ENCODE measurements at regions not wholly inside any gene's neighbourhood (a gene's known extent, or its start where the extent isn't known, plus 50 kb on each side); places are given as distances from the start of the nearest gene placed in this dataset.

DNA sequence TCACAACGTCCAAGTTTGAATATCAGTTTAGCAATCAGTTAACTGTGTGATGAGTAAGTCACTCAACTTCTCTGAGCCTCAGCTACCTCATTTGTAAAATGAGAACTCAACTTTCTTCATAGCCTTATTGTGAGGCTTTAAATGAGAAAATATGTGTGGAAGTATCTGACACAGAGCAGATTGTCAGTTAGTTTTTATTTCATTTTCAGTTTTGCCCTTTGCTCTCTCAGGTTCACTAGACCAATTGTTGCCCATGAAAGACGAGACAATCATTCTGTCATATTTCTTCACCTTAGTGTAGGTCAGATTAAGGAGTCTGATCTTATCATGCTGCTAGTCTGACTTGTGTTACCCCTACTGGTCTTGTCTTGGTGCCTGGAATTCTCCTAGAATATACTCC, 232.8 kb upstream of the PTBP2 start (continued):
- TF ChIP-seq U2AF1 (optimal IDR thresholded peaks at IDR 0.05; ENCODE audit: low read depth, low read length), result no peak

DNA sequence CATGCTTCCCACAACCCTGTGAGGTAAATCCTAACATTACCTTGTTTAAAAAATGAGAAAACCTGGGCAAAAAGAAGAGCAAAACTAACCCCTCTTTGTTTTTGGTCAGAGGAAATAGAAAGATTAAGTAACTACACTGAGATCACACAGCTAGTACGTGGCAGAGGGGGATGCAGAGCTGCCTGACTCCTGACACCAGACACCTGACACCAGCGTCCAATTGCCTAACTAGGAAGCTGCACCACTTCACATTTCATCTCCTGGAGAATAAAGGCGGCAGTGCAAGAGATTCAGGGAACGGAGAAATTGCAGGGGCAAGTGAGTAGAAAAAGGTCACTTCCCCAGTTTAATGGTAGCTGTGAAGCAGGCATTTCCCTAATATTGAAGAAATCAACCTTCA, 229.3 kb upstream of the PTBP2 start:
- Histone ChIP-seq H3K9me3 (ENCODE audit: low read length) (no peaks in the 10 kb centered on the region), H3K4me1 (ENCODE audit: insufficient read depth, low read length) (no peaks in the 10 kb centered on the region; the same call in 1 of the 2 replicates), H3K27ac (ENCODE audit: extremely low read length, insufficient read depth, low read length) (no peak overlapping the region), H3K4me2 (ENCODE audit: low read depth, low read length) (no peak overlapping the region), H3K4me3 (replicated peaks in 1 of 3; ENCODE audit: insufficient read depth in 1 of 3, low read depth in 2 of 3, low read length in 3 of 3) (no peak overlapping the region), H3K27me3 (ENCODE audit: control insufficient read depth in 1 of 2, insufficient read depth in 2 of 2, low read length in 2 of 2) (no peaks in the 10 kb centered on the region; a peak in 1 of 5 replicates), H3K79me2 (ENCODE audit: insufficient read depth, low read length) (no peaks in the 10 kb centered on the region), H4K20me1 (ENCODE audit: insufficient read depth, low read length) (no peaks in the 10 kb centered on the region), H2AFZ (ENCODE audit: low read length) (peak overlapping the region; percentile 23), H3K36me3 (replicated peaks in 1 of 2; ENCODE audit: control insufficient read depth in 1 of 2, insufficient read depth in 2 of 2, low read length in 2 of 2) (no peaks in the 10 kb centered on the region), H3K9ac (ENCODE audit: insufficient read depth, low read depth, low read length) (no peak overlapping the region)
- intact Hi-C loops (cut with micrococcal nuclease; ENCODE audit: unreplicated experiment), result no loop called here
- ChIA-PET POLR2A (no interaction called here), CTCF (ENCODE audit: low intra/inter-chr PET ratio, low total read pairs) (no interaction called here)
- FAIRE-seq (no peak), ATAC-seq (peak; percentile 49; the same call in 1 of the 3 replicates), DNase-seq (ENCODE audit: low spot score) (no peak)
- no TSS peak for BruUV-seq (replicated peaks)
- WGBS (ENCODE audit: low lambda C conversion rate), result 8% methylated on average over 4 of the region's 4 CpGs
- in situ Hi-C loops (cut with HindIII; ENCODE audit: extremely low pct_ligation_motif_present, low pct_unique_long_range_greater_than_20kb), result no loop called here
- TF ChIP-seq TBX3 (IDR thresholded peaks at IDR 0.05; ENCODE audit: borderline replicate concordance) (no peak), SALL2 (CRISPR knock-in tag; IDR thresholded peaks at IDR 0.05) (no peak), EED (CRISPR knock-in tag; IDR thresholded peaks at IDR 0.05) (no peak), ZNF761 (CRISPR knock-in tag; conservative IDR thresholded peaks at IDR 0.05) (no peak), GATAD1 (CRISPR knock-in tag; IDR thresholded peaks at IDR 0.05) (no peak), ZBTB1 (CRISPR knock-in tag; IDR thresholded peaks at IDR 0.05; ENCODE audit: borderline replicate concordance) (no peak), MED8 (CRISPR knock-in tag; IDR thresholded peaks at IDR 0.05; ENCODE audit: insufficient replicate concordance) (no peak), FOXJ3 (CRISPR knock-in tag; IDR thresholded peaks at IDR 0.05; ENCODE audit: borderline replicate concordance) (no peak), ZNF33A (CRISPR knock-in tag; IDR thresholded peaks at IDR 0.05; ENCODE audit: borderline replicate concordance) (no peak), NR3C1 (CRISPR knock-in tag; IDR thresholded peaks at IDR 0.05) (no peak)
- TF ChIP-seq, protein P1, sequence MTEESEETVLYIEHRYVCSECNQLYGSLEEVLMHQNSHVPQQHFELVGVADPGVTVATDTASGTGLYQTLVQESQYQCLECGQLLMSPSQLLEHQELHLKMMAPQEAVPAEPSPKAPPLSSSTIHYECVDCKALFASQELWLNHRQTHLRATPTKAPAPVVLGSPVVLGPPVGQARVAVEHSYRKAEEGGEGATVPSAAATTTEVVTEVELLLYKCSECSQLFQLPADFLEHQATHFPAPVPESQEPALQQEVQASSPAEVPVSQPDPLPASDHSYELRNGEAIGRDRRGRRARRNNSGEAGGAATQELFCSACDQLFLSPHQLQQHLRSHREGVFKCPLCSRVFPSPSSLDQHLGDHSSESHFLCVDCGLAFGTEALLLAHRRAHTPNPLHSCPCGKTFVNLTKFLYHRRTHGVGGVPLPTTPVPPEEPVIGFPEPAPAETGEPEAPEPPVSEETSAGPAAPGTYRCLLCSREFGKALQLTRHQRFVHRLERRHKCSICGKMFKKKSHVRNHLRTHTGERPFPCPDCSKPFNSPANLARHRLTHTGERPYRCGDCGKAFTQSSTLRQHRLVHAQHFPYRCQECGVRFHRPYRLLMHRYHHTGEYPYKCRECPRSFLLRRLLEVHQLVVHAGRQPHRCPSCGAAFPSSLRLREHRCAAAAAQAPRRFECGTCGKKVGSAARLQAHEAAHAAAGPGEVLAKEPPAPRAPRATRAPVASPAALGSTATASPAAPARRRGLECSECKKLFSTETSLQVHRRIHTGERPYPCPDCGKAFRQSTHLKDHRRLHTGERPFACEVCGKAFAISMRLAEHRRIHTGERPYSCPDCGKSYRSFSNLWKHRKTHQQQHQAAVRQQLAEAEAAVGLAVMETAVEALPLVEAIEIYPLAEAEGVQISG (CRISPR knock-in tag; IDR thresholded peaks at IDR 0.05), result no peak
- TF ChIP-seq, protein P2, sequence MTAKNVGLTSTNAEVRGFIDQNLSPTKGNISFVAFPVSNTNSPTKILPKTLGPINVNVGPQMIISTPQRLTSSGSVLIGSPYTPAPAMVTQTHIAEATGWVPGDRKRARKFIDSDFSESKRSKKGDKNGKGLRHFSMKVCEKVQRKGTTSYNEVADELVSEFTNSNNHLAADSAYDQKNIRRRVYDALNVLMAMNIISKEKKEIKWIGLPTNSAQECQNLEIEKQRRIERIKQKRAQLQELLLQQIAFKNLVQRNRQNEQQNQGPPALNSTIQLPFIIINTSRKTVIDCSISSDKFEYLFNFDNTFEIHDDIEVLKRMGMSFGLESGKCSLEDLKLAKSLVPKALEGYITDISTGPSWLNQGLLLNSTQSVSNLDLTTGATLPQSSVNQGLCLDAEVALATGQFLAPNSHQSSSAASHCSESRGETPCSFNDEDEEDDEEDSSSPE (CRISPR knock-in tag; IDR thresholded peaks at IDR 0.05), result no peak
- TF ChIP-seq, protein P3, sequence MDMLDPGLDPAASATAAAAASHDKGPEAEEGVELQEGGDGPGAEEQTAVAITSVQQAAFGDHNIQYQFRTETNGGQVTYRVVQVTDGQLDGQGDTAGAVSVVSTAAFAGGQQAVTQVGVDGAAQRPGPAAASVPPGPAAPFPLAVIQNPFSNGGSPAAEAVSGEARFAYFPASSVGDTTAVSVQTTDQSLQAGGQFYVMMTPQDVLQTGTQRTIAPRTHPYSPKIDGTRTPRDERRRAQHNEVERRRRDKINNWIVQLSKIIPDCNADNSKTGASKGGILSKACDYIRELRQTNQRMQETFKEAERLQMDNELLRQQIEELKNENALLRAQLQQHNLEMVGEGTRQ (IDR thresholded peaks at IDR 0.05; ENCODE audit: low read depth, low read length), result no peak
- TF ChIP-seq, protein P3 (CRISPR knock-in tag; IDR thresholded peaks at IDR 0.05; ENCODE audit: borderline replicate concordance), result no peak
- TF ChIP-seq, protein P4, sequence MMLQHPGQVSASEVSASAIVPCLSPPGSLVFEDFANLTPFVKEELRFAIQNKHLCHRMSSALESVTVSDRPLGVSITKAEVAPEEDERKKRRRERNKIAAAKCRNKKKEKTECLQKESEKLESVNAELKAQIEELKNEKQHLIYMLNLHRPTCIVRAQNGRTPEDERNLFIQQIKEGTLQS (CRISPR knock-in tag; IDR thresholded peaks at IDR 0.05), result no peak
